BLaER1 treated with 17β-estradiol and CSF1 and Interleukin-3, amounts not matched to agents 10 nM and 100 nM (cell line): ENCODE measurements at regions not wholly inside any gene's neighbourhood (a gene's known extent, or its start where the extent isn't known, plus 50 kb on each side); places are given as distances from the start of the nearest gene placed in this dataset.

ENCODE experiments used
- H3K27ac ChIP-seq, 11 experiments: shearing (Covaris generic); formaldehyde crosslinking; 2 replicates each; pipeline ENCODE4 v1.8.1; 2022
- H3K27me3 ChIP-seq, 11 experiments: shearing (Covaris generic); formaldehyde crosslinking; 2 replicates each; pipeline ENCODE4 v1.8.1; 2022
- H3K36me3 ChIP-seq, 11 experiments: shearing (Covaris generic); formaldehyde crosslinking; 2 replicates each; pipeline ENCODE4 v1.8.1; 2022
- H3K4me1 ChIP-seq, 10 experiments: shearing (Covaris generic); formaldehyde crosslinking; 2 replicates each; pipeline ENCODE4 v1.8.1; 2022
- H3K4me2 ChIP-seq, 11 experiments: shearing (Covaris generic); formaldehyde crosslinking; 2 replicates each; pipeline ENCODE4 v1.8.1; 2022
- H3K4me3 ChIP-seq, 10 experiments: shearing (Covaris generic); formaldehyde crosslinking; 2 replicates each; pipeline ENCODE4 v1.8.1; 2022
- H3K9ac ChIP-seq, 11 experiments: shearing (Covaris generic); formaldehyde crosslinking; 2 replicates each; pipeline ENCODE4 v1.8.1; 2022
- H3K9me3 ChIP-seq, 11 experiments: shearing (Covaris generic); formaldehyde crosslinking; replicated peaks in 1 of 11; 2 replicates each; pipeline ENCODE4 v1.8.1; 2022
- H4K20me1 ChIP-seq, 11 experiments: shearing (Covaris generic); formaldehyde crosslinking; 2 replicates each; pipeline ENCODE4 v1.8.1; 2022
- Cebpa-rat ChIP-seq, 11 experiments: shearing (Covaris generic); IDR thresholded peaks; 2 replicates each; pipeline ENCODE4 v1.8.1; 2022

- Histone ChIP-seq H3K4me1 (peaks cover 0 to 11% (median 6%) of the 10 kb centered on the region in 10 experiments; a peak in 11 of 20 replicates), H3K9ac (no peak overlapping the region), H3K9me3 (no peaks in the 10 kb centered on the region), H3K27me3 (no peaks in the 10 kb centered on the region), H3K4me3 (no peak overlapping the region), H3K36me3 (no peaks in the 10 kb centered on the region), H3K4me2 (peak overlapping the region in 7 of 11 experiments; percentile 12 to 27 (median 23); a peak in 9 of 22 replicates), H4K20me1 (no peaks in the 10 kb centered on the region), H3K27ac (no peak overlapping the region)
- no peak for TF ChIP-seq Cebpa-rat (IDR thresholded peaks at IDR 0.05)
Observed at GRCh38 chr18:40414155-40414754, 1540.8 kb upstream of the PIK3C3 start.

- Histone ChIP-seq H3K27ac (no peak overlapping the region), H3K36me3 (no peaks in the 10 kb centered on the region), H3K27me3 (no peaks in the 10 kb centered on the region), H3K9me3 (no peaks in the 10 kb centered on the region), H3K4me2 (no peak overlapping the region), H4K20me1 (no peaks in the 10 kb centered on the region), H3K4me1 (peaks cover 0 to 11% (median 6%) of the 10 kb centered on the region in 10 experiments; a peak in 11 of 20 replicates), H3K4me3 (no peak overlapping the region), H3K9ac (no peak overlapping the region)
- TF ChIP-seq Cebpa-rat (IDR thresholded peaks at IDR 0.05): no peak
Observed at GRCh38 chr18:40413160-40413559, 1541.9 kb upstream of the PIK3C3 start.

- H3K4me3 ChIP-seq: no peak overlapping the region
Observed at GRCh38 chr18:40412410-40412809, 1542.6 kb upstream of the PIK3C3 start.

GRCh38 chr18:40407909-40408308, 1547.1 kb upstream of the PIK3C3 start:
- H4K20me1 ChIP-seq: no peaks in the 10 kb centered on the region
- H3K36me3 ChIP-seq: no peaks in the 10 kb centered on the region
- no peak overlapping the region for H3K4me2 ChIP-seq
- H3K27ac ChIP-seq: no peak overlapping the region
- no peak overlapping the region for H3K9ac ChIP-seq
- H3K4me1 ChIP-seq: no peaks in the 10 kb centered on the region
- no peak overlapping the region for H3K4me3 ChIP-seq
- H3K9me3 ChIP-seq: no peaks in the 10 kb centered on the region
- TF ChIP-seq Cebpa-rat (IDR thresholded peaks at IDR 0.05): no peak
- no peaks in the 10 kb centered on the region for H3K27me3 ChIP-seq

More at GRCh38 chr18:40412410-40412809, 1542.6 kb upstream of the PIK3C3 start:
- no peak for TF ChIP-seq Cebpa-rat (IDR thresholded peaks at IDR 0.05)
- Histone ChIP-seq H3K4me1 (peaks cover 0 to 11% (median 6%) of the 10 kb centered on the region in 10 experiments; a peak in 11 of 20 replicates), H3K27ac (no peak overlapping the region), H4K20me1 (no peaks in the 10 kb centered on the region), H3K27me3 (no peaks in the 10 kb centered on the region), H3K9me3 (no peaks in the 10 kb centered on the region), H3K4me2 (no peak overlapping the region), H3K9ac (no peak overlapping the region), H3K36me3 (no peaks in the 10 kb centered on the region)

- Histone ChIP-seq H3K4me1 (no peaks in the 10 kb centered on the region), H3K27ac (no peak overlapping the region), H3K36me3 (no peaks in the 10 kb centered on the region), H4K20me1 (no peaks in the 10 kb centered on the region), H3K4me2 (no peak overlapping the region), H3K27me3 (no peaks in the 10 kb centered on the region), H3K4me3 (no peak overlapping the region), H3K9ac (no peak overlapping the region), H3K9me3 (no peaks in the 10 kb centered on the region)
- TF ChIP-seq Cebpa-rat (IDR thresholded peaks at IDR 0.05): no peak
Observed at GRCh38 chr18:40404284-40404683, 1550.8 kb upstream of the PIK3C3 start.

GRCh38 chr18:40402052-40402451, 1553.0 kb upstream of the PIK3C3 start:
- H3K27ac ChIP-seq: no peak overlapping the region
- no peaks in the 10 kb centered on the region for H3K27me3 ChIP-seq
- H3K36me3 ChIP-seq: no peaks in the 10 kb centered on the region
- no peaks in the 10 kb centered on the region for H4K20me1 ChIP-seq
- no peak overlapping the region for H3K4me3 ChIP-seq
- no peak overlapping the region for H3K9ac ChIP-seq
- no peaks in the 10 kb centered on the region for H3K4me1 ChIP-seq
- H3K4me2 ChIP-seq: no peak overlapping the region
- no peaks in the 10 kb centered on the region for H3K9me3 ChIP-seq
- TF ChIP-seq Cebpa-rat (IDR thresholded peaks at IDR 0.05): no peak

GRCh38 chr18:40388121-40388520, 1566.9 kb upstream of the PIK3C3 start:
- Histone ChIP-seq H3K27me3 (no peaks in the 10 kb centered on the region), H3K36me3 (no peaks in the 10 kb centered on the region), H3K4me1 (no peaks in the 10 kb centered on the region), H3K4me3 (no peak overlapping the region), H3K4me2 (no peak overlapping the region), H3K9ac (no peak overlapping the region), H3K27ac (no peak overlapping the region), H3K9me3 (no peaks in the 10 kb centered on the region), H4K20me1 (no peaks in the 10 kb centered on the region)
- TF ChIP-seq Cebpa-rat (IDR thresholded peaks at IDR 0.05): no peak

GRCh38 chr18:40387130-40387787, 1567.8 kb upstream of the PIK3C3 start:
- no peak overlapping the region for H3K9ac ChIP-seq
- H3K27ac ChIP-seq: no peak overlapping the region
- TF ChIP-seq Cebpa-rat (IDR thresholded peaks at IDR 0.05): no peak
- no peaks in the 10 kb centered on the region for H3K36me3 ChIP-seq
- H3K4me1 ChIP-seq: no peaks in the 10 kb centered on the region
- no peaks in the 10 kb centered on the region for H4K20me1 ChIP-seq
- no peak overlapping the region for H3K4me3 ChIP-seq
- H3K27me3 ChIP-seq: no peaks in the 10 kb centered on the region
- H3K4me2 ChIP-seq: no peak overlapping the region
- no peaks in the 10 kb centered on the region for H3K9me3 ChIP-seq

- Histone ChIP-seq H3K9ac (no peak overlapping the region), H4K20me1 (no peaks in the 10 kb centered on the region), H3K4me3 (no peak overlapping the region), H3K4me2 (no peak overlapping the region), H3K4me1 (no peaks in the 10 kb centered on the region), H3K36me3 (no peaks in the 10 kb centered on the region), H3K9me3 (no peaks in the 10 kb centered on the region), H3K27me3 (no peaks in the 10 kb centered on the region), H3K27ac (no peak overlapping the region)
- TF ChIP-seq Cebpa-rat (IDR thresholded peaks at IDR 0.05): no peak
Observed at GRCh38 chr18:40382197-40382596, 1572.8 kb upstream of the PIK3C3 start.
